Urinary bladder (tissue), 3 donors: ENCODE measurements at regions not wholly inside any gene's neighbourhood (a gene's known extent, or its start where the extent isn't known, plus 50 kb on each side); places are given as distances from the start of the nearest gene placed in this dataset.

Experiments used
- DNase-seq: peaks from one replicate; pipeline ENCODE4 v3.0.0-alpha.2; 2015; ENCODE audit errors: extremely low spot score
- H3K27ac ChIP-seq: one replicate; pipeline ENCODE4 v1.5.1; 2013; ENCODE audit warnings: low read depth, mild to moderate bottlenecking, moderate library complexity
- H3K36me3 ChIP-seq: one replicate; pipeline ENCODE4 v1.6.1; 2013; ENCODE audit warnings: mild to moderate bottlenecking, moderate library complexity; ENCODE audit not compliant: insufficient read depth
- H3K4me1 ChIP-seq: one replicate; pipeline ENCODE4 v1.6.1; 2013; ENCODE audit warnings: mild to moderate bottlenecking, moderate library complexity; ENCODE audit not compliant: insufficient read depth
- H3K4me3 ChIP-seq: one replicate; pipeline ENCODE4 v1.5.1; 2013; ENCODE audit warnings: low read depth, low read length
- WGBS: extraction: QIAGEN DNeasy Blood & Tissue Kit; methylation state at CpG from one replicate; pipeline ENCODE4 v1.1.7; 2013; 5-methylcytosine and 5-hydroxymethylcytosine counted together
- donor health status: healthy with polysubstance abuse.
- donor health status: healthy.

- Histone ChIP-seq H3K4me1 (no peaks in the 10 kb centered on the region), H3K27ac (no peak overlapping the region), H3K4me3 (no peak overlapping the region), H3K36me3 (no peaks in the 10 kb centered on the region)
- 56% methylated on average over 2 of the region's 2 CpGs for WGBS
- no peak for DNase-seq
Observed at GRCh38 chr2:198968545-198968944, 489.2 kb downstream of the SATB2 start.

GRCh38 chr2:198966269-198966668 lies 491.5 kb downstream of the SATB2 start:
- DNase-seq = no peak
- Histone ChIP-seq H3K4me1 (no peaks in the 10 kb centered on the region), H3K27ac (no peak overlapping the region), H3K4me3 (no peak overlapping the region), H3K36me3 (no peaks in the 10 kb centered on the region)

DNA sequence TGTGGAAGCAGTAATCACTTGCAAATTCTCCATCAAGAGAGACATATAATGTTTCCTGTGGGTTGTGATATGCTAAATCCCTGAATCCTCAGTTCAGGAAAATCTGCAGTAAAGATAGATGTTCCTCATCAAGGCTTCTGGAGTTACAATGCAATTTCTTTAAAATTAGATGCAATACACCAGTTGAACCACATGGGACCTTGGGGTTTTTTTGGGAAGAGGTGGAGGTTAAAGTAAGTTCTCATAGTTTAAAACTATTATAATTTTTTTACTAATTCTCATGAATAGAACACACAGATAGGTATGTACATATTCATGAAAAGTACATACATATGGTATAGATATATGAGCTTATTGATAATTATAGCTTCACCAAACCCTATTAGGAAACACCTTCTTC lies 496.2 kb downstream of the SATB2 start:
- Histone ChIP-seq H3K36me3 (no peaks in the 10 kb centered on the region), H3K4me3 (no peak overlapping the region), H3K27ac (no peak overlapping the region), H3K4me1 (no peaks in the 10 kb centered on the region)
- DNase-seq = no peak

DNA sequence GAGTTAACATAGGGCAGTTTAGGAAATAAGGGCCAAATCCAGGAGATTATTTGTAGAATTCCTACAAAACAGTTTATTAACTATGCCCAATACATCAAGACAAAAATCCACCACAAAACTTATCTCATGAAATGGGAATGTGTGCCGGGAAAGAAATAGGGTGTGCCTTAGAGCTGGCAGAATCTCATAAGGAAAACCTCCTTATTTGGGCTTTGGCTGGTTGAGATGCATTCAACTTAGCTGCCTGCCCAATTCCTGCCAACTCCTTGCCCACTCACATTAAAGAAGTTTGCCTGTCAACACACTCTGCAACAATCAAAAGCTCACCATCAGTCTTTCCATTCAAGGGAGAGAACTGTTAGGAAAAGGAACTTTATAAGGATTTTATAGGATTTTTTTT lies 500.6 kb downstream of the SATB2 start:
- no peaks in the 10 kb centered on the region for H3K36me3 ChIP-seq
- no peaks in the 10 kb centered on the region for H3K4me1 ChIP-seq
- no peak overlapping the region for H3K27ac ChIP-seq
- DNase-seq = no peak
- WGBS = 46% methylated on average over 1 of the region's 1 CpG
- H3K4me3 ChIP-seq = no peak overlapping the region

DNA sequence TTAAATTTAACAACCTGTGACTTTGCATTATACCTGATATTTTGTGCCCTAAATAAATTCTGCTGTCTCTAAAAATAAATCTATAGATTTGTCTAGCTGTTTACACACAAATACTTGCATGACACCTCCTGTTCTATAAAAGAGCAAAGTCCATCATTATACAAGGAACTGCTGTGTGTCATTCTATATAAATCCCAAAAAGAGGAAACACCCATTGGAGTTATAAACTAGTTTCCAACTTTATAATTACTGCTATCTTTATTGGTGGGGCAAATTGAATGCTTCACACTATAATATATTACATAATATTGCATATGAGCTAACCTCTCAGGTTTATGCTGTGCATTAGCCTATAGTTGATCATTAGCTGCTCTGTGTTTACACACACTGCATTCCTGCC lies 504.4 kb downstream of the SATB2 start:
- no peaks in the 10 kb centered on the region for H3K4me1 ChIP-seq
- no peaks in the 10 kb centered on the region for H3K36me3 ChIP-seq
- no peak overlapping the region for H3K4me3 ChIP-seq
- no peak for DNase-seq
- no peak overlapping the region for H3K27ac ChIP-seq

- Histone ChIP-seq H3K4me1 (no peaks in the 10 kb centered on the region), H3K36me3 (no peaks in the 10 kb centered on the region), H3K4me3 (no peak overlapping the region), H3K27ac (no peak overlapping the region)
- no peak for DNase-seq
Observed at GRCh38 chr2:198950803-198951202, 506.9 kb downstream of the SATB2 start.

DNA sequence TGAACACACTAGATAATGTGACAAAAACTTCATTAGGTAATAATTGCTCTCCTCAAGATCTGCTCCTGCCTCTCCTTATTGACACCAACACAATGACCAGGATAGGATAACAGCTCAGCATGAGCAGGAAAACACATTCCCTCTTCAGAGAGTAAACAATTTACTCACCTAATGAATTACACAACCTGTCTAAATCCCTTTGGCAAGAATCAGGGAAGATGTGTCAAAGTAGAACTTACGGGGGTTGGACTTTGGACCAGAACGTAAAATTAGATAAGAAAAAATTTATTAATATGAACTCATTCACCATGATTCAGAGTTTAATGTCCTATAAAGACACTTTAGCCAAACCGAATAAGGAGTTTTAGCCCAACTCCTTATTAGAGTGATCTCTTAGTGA lies 512.2 kb downstream of the SATB2 start:
- WGBS = 66% methylated on average over 3 of the region's 3 CpGs
- H3K27ac ChIP-seq = no peak overlapping the region
- DNase-seq = no peak
- no peaks in the 10 kb centered on the region for H3K36me3 ChIP-seq
- H3K4me3 ChIP-seq = no peak overlapping the region
- no peaks in the 10 kb centered on the region for H3K4me1 ChIP-seq

- Histone ChIP-seq H3K4me1 (no peaks in the 10 kb centered on the region), H3K4me3 (no peak overlapping the region), H3K27ac (no peak overlapping the region), H3K36me3 (peaks cover 3% of the 10 kb centered on the region)
- DNase-seq = no peak
Observed at GRCh38 chr2:198930170-198930569, 527.6 kb downstream of the SATB2 start.

DNA sequence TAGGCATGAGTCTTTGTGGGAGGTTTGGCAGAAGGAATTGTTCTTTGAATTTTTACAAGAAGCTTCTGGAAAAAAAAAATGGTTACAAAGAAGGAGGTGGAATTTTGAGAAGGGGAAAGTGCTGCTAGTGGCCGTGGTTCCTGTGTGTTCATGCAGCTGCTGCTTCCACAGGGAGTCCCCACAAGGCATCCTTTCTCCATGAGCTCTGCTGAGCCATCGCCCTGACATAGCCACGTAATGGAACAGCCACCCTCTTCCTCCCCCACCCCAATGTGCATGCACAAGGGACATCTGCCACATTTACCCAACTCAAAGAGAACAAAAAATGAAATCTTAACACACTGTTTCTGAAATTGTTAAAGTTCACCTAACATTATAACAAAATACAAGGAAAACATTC lies 529.7 kb downstream of the SATB2 start:
- Histone ChIP-seq H3K4me3 (no peak overlapping the region), H3K27ac (no peak overlapping the region), H3K36me3 (peaks cover 3% of the 10 kb centered on the region), H3K4me1 (no peaks in the 10 kb centered on the region)
- DNase-seq = no peak
- 50% methylated on average over 3 of the region's 3 CpGs for WGBS

- Histone ChIP-seq H3K4me3 (no peak overlapping the region), H3K27ac (peak overlapping the region; percentile 38), H3K4me1 (no peaks in the 10 kb centered on the region), H3K36me3 (no peaks in the 10 kb centered on the region)
- peak; percentile 49 for DNase-seq
- WGBS = 73% methylated on average over 3 of the region's 3 CpGs
Observed at GRCh38 chr2:198917926-198918720, 539.6 kb downstream of the SATB2 start.

- no peak overlapping the region for H3K27ac ChIP-seq
- WGBS = 83% methylated on average over 2 of the region's 2 CpGs
Observed at GRCh38 chr2:198917275-198917674, 540.5 kb downstream of the SATB2 start.

GRCh38 chr2:198916548-198917080 lies 541.1 kb downstream of the SATB2 start:
- no peaks in the 10 kb centered on the region for H3K4me1 ChIP-seq
- WGBS = 63% methylated on average over 6 of the region's 6 CpGs
- H3K4me3 ChIP-seq = no peak overlapping the region
- DNase-seq = no peak
- H3K27ac ChIP-seq = no peak overlapping the region
- no peaks in the 10 kb centered on the region for H3K36me3 ChIP-seq

More at GRCh38 chr2:198917275-198917674, 540.5 kb downstream of the SATB2 start:
- no peak for DNase-seq
- Histone ChIP-seq H3K4me3 (no peak overlapping the region), H3K4me1 (no peaks in the 10 kb centered on the region), H3K36me3 (no peaks in the 10 kb centered on the region)

- no peaks in the 10 kb centered on the region for H3K4me1 ChIP-seq
- no peak for DNase-seq
- H3K4me3 ChIP-seq = no peak overlapping the region
- H3K27ac ChIP-seq = no peak overlapping the region
- H3K36me3 ChIP-seq = no peaks in the 10 kb centered on the region
Observed at GRCh38 chr2:198913394-198914152, 544.2 kb downstream of the SATB2 start.

DNA sequence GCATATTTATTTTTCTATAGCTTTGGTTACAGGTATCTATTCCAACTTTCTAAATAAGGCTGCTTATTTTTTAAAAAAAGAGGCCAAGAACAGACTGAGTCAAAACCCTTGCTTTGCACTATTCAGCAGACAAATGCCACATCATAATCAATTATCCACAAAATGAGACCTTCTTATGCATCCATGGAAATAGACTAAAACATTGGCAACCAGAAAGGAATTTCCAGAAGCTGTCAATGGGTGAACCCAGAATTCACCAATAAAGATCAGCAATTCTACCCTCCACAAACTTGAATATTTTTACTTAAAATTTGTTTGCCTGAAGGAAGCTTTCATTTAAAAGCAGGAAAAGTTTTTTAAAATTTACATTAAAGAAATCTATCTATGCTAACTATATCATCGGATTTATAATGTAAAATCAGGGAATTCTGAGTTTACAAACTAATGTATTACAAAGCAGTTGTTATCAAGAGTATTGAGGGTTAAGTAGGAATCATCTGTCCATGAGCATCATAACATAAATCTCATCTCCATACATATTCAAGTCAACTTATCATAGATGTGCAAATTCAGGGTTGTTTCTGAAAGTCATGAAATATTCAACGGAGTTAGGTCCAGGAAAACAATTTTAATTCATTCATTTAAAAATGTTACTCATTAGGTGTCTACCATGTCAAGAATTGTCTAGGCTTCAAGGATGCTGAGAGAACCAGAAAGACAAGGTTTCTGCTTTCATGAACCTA lies 548.0 kb downstream of the SATB2 start:
- Histone ChIP-seq H3K4me3 (no peak overlapping the region), H3K4me1 (no peaks in the 10 kb centered on the region), H3K36me3 (no peaks in the 10 kb centered on the region), H3K27ac (no peak overlapping the region)
- WGBS = 92% methylated on average over 2 of the region's 2 CpGs
- DNase-seq = no peak
